ENCODE measurements at regions not wholly inside any gene's neighbourhood (a gene's known extent, or its start where the extent isn't known, plus 50 kb on each side); places are given as distances from the start of the nearest gene placed in this dataset.

- Histone ChIP-seq H3K4me3 (ENCODE audit: extremely low read depth in 1 of 4, insufficient read depth in 2 of 4, low read depth in 3 of 4, low read length in 4 of 4) (no peak overlapping the region), H4K5ac (ENCODE audit: insufficient read length, low read depth, low read length) (no peak overlapping the region), H4K8ac (ENCODE audit: extremely low read depth, insufficient read depth, low read length) (no peak overlapping the region), H2BK120ac (replicated peaks; ENCODE audit: low read depth, low read length) (no peak overlapping the region), H3K79me2 (ENCODE audit: control insufficient read depth in 1 of 2, insufficient read depth in 2 of 2, low read length in 2 of 2) (no peaks in the 10 kb centered on the region), H2BK15ac (ENCODE audit: low read length) (no peak overlapping the region), H3K18ac (ENCODE audit: extremely low read depth, low read length) (no peak overlapping the region), H2BK20ac (ENCODE audit: low read length) (no peak overlapping the region), H2BK12ac (ENCODE audit: low read depth, low read length) (no peak overlapping the region), H3K79me1 (ENCODE audit: low read depth, low read length) (no peaks in the 10 kb centered on the region), H2AK5ac (ENCODE audit: low read depth, low read length) (no peak overlapping the region), H4K91ac (replicated peaks; ENCODE audit: insufficient read length, low read length) (no peak overlapping the region), H3K23ac (ENCODE audit: insufficient read length) (no peak overlapping the region), H4K20me1 (replicated peaks in 1 of 2; ENCODE audit: control insufficient read depth in 1 of 2, insufficient read depth in 2 of 2, low read length in 2 of 2) (no peaks in the 10 kb centered on the region), H3K56ac (replicated peaks; ENCODE audit: insufficient read length, low read depth, low read length) (no peak overlapping the region), H3K4me2 (ENCODE audit: insufficient read depth in 1 of 2, low read depth in 2 of 2, low read length in 2 of 2) (no peak overlapping the region), H3K23me2 (ENCODE audit: low read depth, low read length) (no peaks in the 10 kb centered on the region), H3K27me3 (replicated peaks in 1 of 4; ENCODE audit: control insufficient read depth in 3 of 4, extremely low read depth in 1 of 4, insufficient read depth in 3 of 4, low read length in 3 of 4) (no peaks in the 10 kb centered on the region), H3K9ac (replicated peaks in 1 of 4; ENCODE audit: extremely low read depth in 1 of 4, low read depth in 3 of 4, low read length in 3 of 4) (no peak overlapping the region), H3K4ac (replicated peaks; ENCODE audit: insufficient read length, low read depth, low read length) (no peak overlapping the region), H3K14ac (ENCODE audit: insufficient read length) (no peak overlapping the region), H3K9me3 (ENCODE audit: insufficient read depth in 2 of 2, low read depth in 1 of 2, low read length in 1 of 2) (no peaks in the 10 kb centered on the region), H3K27ac (ENCODE audit: low read depth, low read length) (no peak overlapping the region), H3K36me3 (ENCODE audit: control insufficient read depth in 2 of 4, insufficient read depth in 4 of 4, low read length in 3 of 4) (no peaks in the 10 kb centered on the region), H2AFZ (ENCODE audit: low read length) (no peak overlapping the region), H2BK5ac (ENCODE audit: low read depth, low read length) (no peak overlapping the region), H3K4me1 (replicated peaks in 1 of 4; ENCODE audit: control insufficient read depth in 3 of 4, insufficient read depth in 4 of 4, low read length in 3 of 4) (peaks cover 0 to 6% (median 4%) of the 10 kb centered on the region in 4 experiments; a peak in 4 of 7 replicates)
- CTCF ChIA-PET (ENCODE audit: partially characterized antibody) = interaction anchor here (0.6 to 1.5 kb wide), 5 partner anchors 13 to 136 kb away, joined by 3 to 6 read pairs (median 6); no protein-coding TSS in a partner anchor
- TF ChIP-seq BRCA1 (IDR thresholded peaks at IDR 0.05; ENCODE audit: low read depth, low read length) = no peak
- no peak for TF ChIP-seq KDM5A (IDR thresholded peaks at IDR 0.05; ENCODE audit: low read length)
- TF ChIP-seq KDM1A (IDR thresholded peaks at IDR 0.05; ENCODE audit: borderline replicate concordance, low read length) = no peak
- TF ChIP-seq, protein P1, sequence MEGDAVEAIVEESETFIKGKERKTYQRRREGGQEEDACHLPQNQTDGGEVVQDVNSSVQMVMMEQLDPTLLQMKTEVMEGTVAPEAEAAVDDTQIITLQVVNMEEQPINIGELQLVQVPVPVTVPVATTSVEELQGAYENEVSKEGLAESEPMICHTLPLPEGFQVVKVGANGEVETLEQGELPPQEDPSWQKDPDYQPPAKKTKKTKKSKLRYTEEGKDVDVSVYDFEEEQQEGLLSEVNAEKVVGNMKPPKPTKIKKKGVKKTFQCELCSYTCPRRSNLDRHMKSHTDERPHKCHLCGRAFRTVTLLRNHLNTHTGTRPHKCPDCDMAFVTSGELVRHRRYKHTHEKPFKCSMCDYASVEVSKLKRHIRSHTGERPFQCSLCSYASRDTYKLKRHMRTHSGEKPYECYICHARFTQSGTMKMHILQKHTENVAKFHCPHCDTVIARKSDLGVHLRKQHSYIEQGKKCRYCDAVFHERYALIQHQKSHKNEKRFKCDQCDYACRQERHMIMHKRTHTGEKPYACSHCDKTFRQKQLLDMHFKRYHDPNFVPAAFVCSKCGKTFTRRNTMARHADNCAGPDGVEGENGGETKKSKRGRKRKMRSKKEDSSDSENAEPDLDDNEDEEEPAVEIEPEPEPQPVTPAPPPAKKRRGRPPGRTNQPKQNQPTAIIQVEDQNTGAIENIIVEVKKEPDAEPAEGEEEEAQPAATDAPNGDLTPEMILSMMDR (IDR thresholded peaks at IDR 0.05; ENCODE audit: control extremely low read depth in 1 of 3, insufficient read depth in 1 of 3, low read depth in 1 of 3, low read length in 3 of 3) = no peak
- TF ChIP-seq SRF (IDR thresholded peaks at IDR 0.05; ENCODE audit: low read depth, low read length) = no peak
- TF ChIP-seq, protein P2, sequence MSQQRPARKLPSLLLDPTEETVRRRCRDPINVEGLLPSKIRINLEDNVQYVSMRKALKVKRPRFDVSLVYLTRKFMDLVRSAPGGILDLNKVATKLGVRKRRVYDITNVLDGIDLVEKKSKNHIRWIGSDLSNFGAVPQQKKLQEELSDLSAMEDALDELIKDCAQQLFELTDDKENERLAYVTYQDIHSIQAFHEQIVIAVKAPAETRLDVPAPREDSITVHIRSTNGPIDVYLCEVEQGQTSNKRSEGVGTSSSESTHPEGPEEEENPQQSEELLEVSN (IDR thresholded peaks at IDR 0.05) = no peak
- TF ChIP-seq, protein P3, sequence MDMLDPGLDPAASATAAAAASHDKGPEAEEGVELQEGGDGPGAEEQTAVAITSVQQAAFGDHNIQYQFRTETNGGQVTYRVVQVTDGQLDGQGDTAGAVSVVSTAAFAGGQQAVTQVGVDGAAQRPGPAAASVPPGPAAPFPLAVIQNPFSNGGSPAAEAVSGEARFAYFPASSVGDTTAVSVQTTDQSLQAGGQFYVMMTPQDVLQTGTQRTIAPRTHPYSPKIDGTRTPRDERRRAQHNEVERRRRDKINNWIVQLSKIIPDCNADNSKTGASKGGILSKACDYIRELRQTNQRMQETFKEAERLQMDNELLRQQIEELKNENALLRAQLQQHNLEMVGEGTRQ (IDR thresholded peaks at IDR 0.05; ENCODE audit: low read length) = no peak
- no peak for TF ChIP-seq TAF7 (optimal IDR thresholded peaks at IDR 0.05; ENCODE audit: borderline replicate concordance, low read depth, low read length)
- TF ChIP-seq HDAC6 (IDR thresholded peaks at IDR 0.05; ENCODE audit: low read depth, low read length) = no peak
- FAIRE-seq = no peak
- WGBS, 2 experiments (ENCODE audit: extremely low coverage in 1 of 2, insufficient coverage in 1 of 2, insufficient read length in 1 of 2, insufficient replicate concordance in 2 of 2, low coverage in 1 of 2, low lambda C conversion rate in 2 of 2, missing lambda C conversion rate in 1 of 2) = 88% methylated on average over 5 of the region's 5 CpGs; no CpG with 5 or more reads in 1 of the 2 experiments
- POLR2A ChIA-PET (ENCODE audit: partially characterized antibody) = no interaction called here
- no peak for DNase-seq (ENCODE audit: low read depth in 1 of 2, low spot score in 2 of 2)
Observed at GRCh38 chr7:27315066-27315465, 72.5 kb downstream of the EVX1 start.
